ENCODE measurements at regions not wholly inside any gene's neighbourhood (a gene's known extent, or its start where the extent isn't known, plus 50 kb on each side); places are given as distances from the start of the nearest gene placed in this dataset.

DNA sequence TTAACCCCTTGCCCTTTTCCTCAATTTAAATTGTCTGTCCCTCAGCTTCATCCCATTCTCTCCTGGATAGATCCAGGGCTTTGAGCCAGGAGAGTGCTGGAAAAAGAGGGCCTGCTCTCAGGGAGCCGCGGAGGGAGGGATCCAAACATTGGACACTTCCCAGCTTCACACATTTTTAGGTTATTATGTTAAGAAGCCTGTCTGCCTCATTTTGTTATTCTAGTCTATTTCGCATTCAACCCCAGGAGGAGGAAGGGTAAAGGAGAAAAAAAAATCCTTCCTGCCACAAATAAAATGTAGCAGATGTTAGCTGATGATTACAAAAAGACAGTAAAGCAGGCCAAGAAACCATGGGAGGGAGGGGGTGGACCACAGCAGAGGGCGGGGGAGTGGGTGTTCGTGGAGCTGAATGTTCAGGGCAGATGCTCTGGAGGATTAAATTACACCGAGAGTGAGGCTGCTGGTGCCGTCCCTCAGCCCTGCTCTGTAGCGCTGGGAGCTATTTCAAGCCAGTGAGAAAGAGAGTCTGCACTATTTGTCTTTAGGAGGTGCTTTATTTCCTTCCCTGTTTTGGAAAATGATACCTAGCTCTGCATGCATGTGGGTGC, 60.6 kb upstream of the ZFR start:
- Histone ChIP-seq H3K36me3 (ENCODE audit: control insufficient read depth in 4 of 4, insufficient read depth in 3 of 4, low read depth in 1 of 4, low read length in 3 of 4) (no peaks in the 10 kb centered on the region), H3K27me3 (ENCODE audit: control insufficient read depth in 4 of 4, insufficient read depth in 4 of 4, low read length in 3 of 4) (no peaks in the 10 kb centered on the region), H3K9me3 (ENCODE audit: control insufficient read depth in 4 of 4, low read length in 3 of 4) (no peaks in the 10 kb centered on the region), H3K4me1 (ENCODE audit: control insufficient read depth in 4 of 4, insufficient read depth in 4 of 4, low read length in 3 of 4) (no peaks in the 10 kb centered on the region), H3K9ac (ENCODE audit: low read depth in 1 of 2, low read length in 2 of 2) (no peak overlapping the region), H3K4me3 (ENCODE audit: low read depth in 1 of 3, low read length in 3 of 3) (no peak overlapping the region), H3K27ac (ENCODE audit: low read depth in 1 of 2, low read length in 2 of 2) (no peak overlapping the region)
- 54% methylated on average over 8 of the region's 8 CpGs for WGBS
- TF ChIP-seq EGR1 (IDR thresholded peaks at IDR 0.05; ENCODE audit: low read depth in 2 of 2) (no peak), YY1 (IDR thresholded peaks at IDR 0.05) (no peak), TAF1 (conservative IDR thresholded peaks at IDR 0.05) (no peak), FOXA2 (IDR thresholded peaks at IDR 0.05) (no peak), RXRA (IDR thresholded peaks at IDR 0.05) (no peak), NR2F2 (IDR thresholded peaks at IDR 0.05) (no peak)
- DNase-seq (ENCODE audit: low spot score): no peak

DNA sequence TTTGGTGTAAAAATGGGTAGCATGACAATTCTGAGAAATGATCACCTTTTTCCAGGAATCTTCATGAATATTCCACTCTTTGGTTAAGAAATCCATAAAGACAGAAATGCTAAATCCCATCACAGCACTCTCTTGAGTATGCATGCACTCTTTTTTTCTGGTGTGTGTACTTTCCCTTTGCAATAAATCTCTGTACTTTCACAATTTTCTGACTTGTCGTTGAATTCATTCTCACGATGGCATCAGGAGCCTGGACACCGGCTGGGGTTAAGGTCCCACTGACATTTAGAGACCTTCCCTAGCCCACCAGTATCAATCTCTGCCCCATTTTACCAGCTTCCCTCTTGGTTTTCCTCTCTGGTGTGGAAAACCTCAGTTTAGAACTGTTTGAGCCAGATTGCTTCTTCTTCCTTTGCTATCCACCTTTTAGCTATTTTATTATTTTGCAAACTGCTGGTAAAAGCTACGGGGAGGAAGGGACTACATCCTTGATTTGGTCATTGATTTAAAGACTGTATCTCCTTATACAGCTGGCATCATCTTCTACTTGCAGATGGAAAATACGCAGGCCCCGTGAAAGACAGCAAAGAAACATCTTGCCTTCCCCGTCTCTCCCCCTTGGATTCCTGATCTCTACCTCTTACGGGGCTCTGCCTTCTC, 59.9 kb upstream of the ZFR start:
- Histone ChIP-seq H3K9me3 (ENCODE audit: control insufficient read depth in 4 of 4, low read length in 3 of 4) (no peaks in the 10 kb centered on the region), H3K9ac (ENCODE audit: low read depth in 1 of 2, low read length in 2 of 2) (no peak overlapping the region), H3K4me3 (ENCODE audit: low read depth in 1 of 3, low read length in 3 of 3) (no peak overlapping the region), H3K27ac (ENCODE audit: low read depth in 1 of 2, low read length in 2 of 2) (no peak overlapping the region), H3K4me1 (ENCODE audit: control insufficient read depth in 4 of 4, insufficient read depth in 4 of 4, low read length in 3 of 4) (no peaks in the 10 kb centered on the region), H3K27me3 (ENCODE audit: control insufficient read depth in 4 of 4, insufficient read depth in 4 of 4, low read length in 3 of 4) (no peaks in the 10 kb centered on the region), H3K36me3 (ENCODE audit: control insufficient read depth in 4 of 4, insufficient read depth in 3 of 4, low read depth in 1 of 4, low read length in 3 of 4) (no peaks in the 10 kb centered on the region)
- WGBS: 66% methylated on average over 8 of the region's 8 CpGs
- TF ChIP-seq, protein P1, sequence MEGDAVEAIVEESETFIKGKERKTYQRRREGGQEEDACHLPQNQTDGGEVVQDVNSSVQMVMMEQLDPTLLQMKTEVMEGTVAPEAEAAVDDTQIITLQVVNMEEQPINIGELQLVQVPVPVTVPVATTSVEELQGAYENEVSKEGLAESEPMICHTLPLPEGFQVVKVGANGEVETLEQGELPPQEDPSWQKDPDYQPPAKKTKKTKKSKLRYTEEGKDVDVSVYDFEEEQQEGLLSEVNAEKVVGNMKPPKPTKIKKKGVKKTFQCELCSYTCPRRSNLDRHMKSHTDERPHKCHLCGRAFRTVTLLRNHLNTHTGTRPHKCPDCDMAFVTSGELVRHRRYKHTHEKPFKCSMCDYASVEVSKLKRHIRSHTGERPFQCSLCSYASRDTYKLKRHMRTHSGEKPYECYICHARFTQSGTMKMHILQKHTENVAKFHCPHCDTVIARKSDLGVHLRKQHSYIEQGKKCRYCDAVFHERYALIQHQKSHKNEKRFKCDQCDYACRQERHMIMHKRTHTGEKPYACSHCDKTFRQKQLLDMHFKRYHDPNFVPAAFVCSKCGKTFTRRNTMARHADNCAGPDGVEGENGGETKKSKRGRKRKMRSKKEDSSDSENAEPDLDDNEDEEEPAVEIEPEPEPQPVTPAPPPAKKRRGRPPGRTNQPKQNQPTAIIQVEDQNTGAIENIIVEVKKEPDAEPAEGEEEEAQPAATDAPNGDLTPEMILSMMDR (IDR thresholded peaks at IDR 0.05; ENCODE audit: low read depth, low read length, missing input control): no peak
- no peak for TF ChIP-seq SP1 (IDR thresholded peaks at IDR 0.05)
- TF ChIP-seq HNF4G (IDR thresholded peaks at IDR 0.05): no peak
- TF ChIP-seq TAF1 (conservative IDR thresholded peaks at IDR 0.05): no peak
- TF ChIP-seq RAD21 (IDR thresholded peaks at IDR 0.05): no peak
- TF ChIP-seq, protein P2, sequence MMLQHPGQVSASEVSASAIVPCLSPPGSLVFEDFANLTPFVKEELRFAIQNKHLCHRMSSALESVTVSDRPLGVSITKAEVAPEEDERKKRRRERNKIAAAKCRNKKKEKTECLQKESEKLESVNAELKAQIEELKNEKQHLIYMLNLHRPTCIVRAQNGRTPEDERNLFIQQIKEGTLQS (IDR thresholded peaks at IDR 0.05): no peak
- TF ChIP-seq, protein P3, sequence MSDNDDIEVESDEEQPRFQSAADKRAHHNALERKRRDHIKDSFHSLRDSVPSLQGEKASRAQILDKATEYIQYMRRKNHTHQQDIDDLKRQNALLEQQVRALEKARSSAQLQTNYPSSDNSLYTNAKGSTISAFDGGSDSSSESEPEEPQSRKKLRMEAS (IDR thresholded peaks at IDR 0.05): no peak
- no peak for TF ChIP-seq EGR1 (IDR thresholded peaks at IDR 0.05; ENCODE audit: low read depth in 2 of 2)
- TF ChIP-seq, protein P4, sequence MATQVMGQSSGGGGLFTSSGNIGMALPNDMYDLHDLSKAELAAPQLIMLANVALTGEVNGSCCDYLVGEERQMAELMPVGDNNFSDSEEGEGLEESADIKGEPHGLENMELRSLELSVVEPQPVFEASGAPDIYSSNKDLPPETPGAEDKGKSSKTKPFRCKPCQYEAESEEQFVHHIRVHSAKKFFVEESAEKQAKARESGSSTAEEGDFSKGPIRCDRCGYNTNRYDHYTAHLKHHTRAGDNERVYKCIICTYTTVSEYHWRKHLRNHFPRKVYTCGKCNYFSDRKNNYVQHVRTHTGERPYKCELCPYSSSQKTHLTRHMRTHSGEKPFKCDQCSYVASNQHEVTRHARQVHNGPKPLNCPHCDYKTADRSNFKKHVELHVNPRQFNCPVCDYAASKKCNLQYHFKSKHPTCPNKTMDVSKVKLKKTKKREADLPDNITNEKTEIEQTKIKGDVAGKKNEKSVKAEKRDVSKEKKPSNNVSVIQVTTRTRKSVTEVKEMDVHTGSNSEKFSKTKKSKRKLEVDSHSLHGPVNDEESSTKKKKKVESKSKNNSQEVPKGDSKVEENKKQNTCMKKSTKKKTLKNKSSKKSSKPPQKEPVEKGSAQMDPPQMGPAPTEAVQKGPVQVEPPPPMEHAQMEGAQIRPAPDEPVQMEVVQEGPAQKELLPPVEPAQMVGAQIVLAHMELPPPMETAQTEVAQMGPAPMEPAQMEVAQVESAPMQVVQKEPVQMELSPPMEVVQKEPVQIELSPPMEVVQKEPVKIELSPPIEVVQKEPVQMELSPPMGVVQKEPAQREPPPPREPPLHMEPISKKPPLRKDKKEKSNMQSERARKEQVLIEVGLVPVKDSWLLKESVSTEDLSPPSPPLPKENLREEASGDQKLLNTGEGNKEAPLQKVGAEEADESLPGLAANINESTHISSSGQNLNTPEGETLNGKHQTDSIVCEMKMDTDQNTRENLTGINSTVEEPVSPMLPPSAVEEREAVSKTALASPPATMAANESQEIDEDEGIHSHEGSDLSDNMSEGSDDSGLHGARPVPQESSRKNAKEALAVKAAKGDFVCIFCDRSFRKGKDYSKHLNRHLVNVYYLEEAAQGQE (IDR thresholded peaks at IDR 0.05): no peak
- TF ChIP-seq YY1 (IDR thresholded peaks at IDR 0.05): no peak
- no peak for TF ChIP-seq RXRA (IDR thresholded peaks at IDR 0.05)
- no peak for DNase-seq (ENCODE audit: low spot score)

All from liver (tissue), 8 donors.